NCI-H226 (cell line): ENCODE measurements at regions not wholly inside any gene's neighbourhood (a gene's known extent, or its start where the extent isn't known, plus 50 kb on each side); places are given as distances from the start of the nearest gene placed in this dataset.
"Not testable (repeated sequence)": the region's sequence is repeated elsewhere in the genome, so short reads cannot be mapped to it uniquely, and the experiment has no call there.

Source experiments
- DNase-seq: peaks from one replicate; pipeline ENCODE4 v3.0.0-alpha.2; 2015

DNA sequence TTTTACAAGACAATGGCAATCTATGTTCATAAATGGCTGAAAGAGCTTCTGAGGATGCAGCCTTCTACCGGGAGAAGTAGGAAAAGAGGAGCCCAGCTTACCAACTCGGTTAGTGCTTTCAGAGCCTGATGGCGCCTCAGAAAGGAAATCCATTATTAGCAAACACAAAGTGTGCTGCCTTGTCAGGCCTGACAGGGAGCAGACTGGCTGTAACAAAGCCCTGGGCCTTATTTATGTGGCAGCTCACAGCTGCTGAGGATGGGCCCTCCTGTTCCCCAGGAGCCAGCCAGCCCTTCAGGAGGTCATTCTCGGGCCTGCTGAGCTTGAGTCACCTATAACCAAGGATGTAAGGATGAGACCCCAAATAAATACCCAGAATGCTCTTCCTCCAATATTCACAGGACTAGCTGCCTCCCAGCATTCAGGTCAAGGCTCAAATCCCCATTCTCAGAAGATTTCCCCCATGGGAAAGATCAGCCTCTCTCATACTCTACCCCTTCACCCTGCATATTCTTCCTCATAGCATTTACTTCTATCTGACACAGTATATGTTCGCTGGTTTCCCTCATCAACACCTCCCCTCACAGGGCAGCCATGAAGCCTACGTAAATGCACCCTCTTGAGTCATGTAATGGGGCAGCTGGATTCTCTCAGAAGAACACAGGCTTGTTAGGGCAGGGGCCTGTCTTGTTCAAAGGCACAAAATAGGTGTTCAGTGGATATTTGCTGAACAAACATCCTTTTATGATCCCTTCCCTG lies 227.0 kb upstream of the RASGEF1B start:
- no peak for DNase-seq

- DNase-seq, result no peak
Observed at GRCh38 chr4:81694176-81694913, 222.6 kb upstream of the RASGEF1B start.

DNA sequence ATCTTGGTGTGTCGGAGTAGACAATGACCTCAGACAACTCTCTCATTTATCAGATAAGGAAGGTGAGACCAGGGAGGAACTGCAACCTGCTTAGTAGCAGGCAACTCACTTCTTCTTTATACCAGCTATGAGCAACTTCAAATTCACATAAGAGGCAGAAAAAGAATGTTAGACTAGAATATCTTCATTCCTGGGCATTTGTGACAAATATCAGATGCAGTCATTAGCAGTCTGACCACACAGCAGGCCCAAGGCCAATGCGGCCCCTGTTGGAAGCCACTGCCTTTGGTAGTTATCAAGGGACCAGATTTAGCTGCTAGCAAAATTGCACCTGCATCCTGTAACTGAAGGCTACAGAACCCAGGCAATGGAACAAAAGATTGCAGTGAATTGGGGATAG lies 219.2 kb upstream of the RASGEF1B start:
- no peak for DNase-seq

DNA sequence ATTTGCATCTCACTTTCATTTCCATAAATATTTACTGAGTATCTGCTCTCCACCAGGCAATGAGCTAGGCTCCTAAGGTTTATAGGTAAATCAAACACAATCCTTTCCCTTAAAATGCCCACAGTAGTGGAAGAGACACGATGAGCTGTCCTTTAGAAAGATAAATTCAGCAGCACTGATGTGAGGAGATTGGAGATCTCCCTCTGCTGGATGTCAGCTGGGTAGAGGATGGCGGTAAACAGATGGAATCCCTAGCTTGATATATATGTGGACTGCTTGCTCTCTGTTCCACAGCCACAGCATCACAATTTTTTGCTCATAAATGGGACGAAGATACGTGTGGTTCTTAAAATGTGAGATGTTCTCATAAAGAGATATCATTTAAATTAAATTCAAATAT lies 216.4 kb upstream of the RASGEF1B start:
- DNase-seq, result peak; percentile 3

DNA sequence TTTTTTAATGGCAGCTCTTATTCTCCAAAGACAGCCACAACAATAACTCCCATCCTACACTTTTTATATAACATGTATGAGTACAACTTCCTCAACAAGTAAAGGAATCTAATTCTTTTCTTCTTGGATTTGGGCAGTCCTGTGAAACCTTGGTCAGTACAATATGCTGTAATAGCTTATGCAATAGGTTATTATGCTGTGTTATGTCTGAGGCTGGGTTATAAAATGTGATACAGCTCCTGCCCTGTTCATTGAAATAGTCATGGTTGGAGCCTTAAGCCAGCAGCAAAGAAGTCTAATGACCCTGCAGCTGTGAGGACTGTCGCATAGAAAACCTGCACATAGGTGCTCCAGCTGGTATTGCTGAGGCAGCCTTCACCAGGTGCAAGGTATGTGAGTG lies 215.8 kb upstream of the RASGEF1B start:
- no peak for DNase-seq

DNA sequence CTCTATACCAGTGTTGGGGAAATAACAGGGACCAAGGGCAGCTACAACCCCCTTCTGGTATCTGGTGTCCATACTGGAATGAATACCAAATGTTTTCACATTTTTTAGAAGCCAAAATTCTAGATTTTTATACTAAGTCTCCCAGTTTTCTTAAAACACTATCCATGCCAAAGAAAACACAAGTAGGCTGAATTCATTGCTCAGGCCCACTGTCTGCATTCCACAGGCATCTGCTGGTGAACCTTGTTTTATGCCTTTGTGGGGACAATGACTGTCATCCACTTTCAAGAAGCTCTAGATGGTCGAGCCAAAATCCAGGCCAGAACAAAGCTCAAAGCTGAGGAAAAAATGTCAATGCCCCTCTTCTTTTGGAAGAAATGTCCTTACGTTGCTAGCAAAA lies 213.4 kb upstream of the RASGEF1B start:
- no peak for DNase-seq

DNA sequence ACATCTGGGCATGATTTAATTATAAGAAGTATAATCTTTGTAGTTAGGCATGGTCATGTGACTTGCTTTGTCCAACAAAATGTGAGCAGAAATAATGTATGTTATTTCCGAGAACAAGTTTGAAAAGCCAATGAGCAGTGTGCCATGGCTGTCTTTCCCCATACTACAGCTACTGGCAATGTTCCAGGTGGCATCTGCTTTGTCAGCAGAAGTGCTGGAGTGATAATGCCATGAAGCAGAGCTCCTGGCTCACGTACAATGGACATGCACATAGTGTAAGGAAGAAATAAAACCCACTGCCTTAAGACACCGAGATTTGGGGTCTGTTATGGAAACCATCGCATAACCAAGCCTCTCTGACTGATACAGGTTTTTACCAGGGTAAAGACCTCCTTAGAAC lies 212.6 kb upstream of the RASGEF1B start:
- DNase-seq, result no peak

GRCh38 chr4:81682492-81682891 lies 210.8 kb upstream of the RASGEF1B start:
- DNase-seq, result no peak

- DNase-seq, result no peak
Observed at GRCh38 chr4:81679315-81679714, 207.6 kb upstream of the RASGEF1B start.

DNA sequence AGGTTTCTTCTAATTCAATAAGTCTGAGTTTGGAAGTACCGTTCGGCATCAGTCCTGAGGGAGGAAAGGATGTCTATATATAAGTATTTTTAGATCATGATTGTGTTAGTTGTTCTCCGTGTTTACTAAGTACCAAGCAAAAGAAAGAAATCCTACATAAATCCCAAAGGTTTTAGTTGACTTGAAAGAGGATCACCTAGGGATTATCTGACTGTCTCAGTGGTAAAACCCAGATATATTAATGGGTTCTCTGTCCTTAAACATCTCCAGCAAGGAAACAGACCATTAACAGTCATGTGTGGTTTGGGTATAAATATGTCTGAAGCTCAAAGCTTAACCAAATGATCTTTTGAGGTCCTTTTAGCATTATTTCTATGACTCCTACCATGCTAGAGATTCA lies 207.1 kb upstream of the RASGEF1B start:
- no peak for DNase-seq

GRCh38 chr4:81676537-81676936 lies 204.8 kb upstream of the RASGEF1B start:
- DNase-seq, result no peak

DNA sequence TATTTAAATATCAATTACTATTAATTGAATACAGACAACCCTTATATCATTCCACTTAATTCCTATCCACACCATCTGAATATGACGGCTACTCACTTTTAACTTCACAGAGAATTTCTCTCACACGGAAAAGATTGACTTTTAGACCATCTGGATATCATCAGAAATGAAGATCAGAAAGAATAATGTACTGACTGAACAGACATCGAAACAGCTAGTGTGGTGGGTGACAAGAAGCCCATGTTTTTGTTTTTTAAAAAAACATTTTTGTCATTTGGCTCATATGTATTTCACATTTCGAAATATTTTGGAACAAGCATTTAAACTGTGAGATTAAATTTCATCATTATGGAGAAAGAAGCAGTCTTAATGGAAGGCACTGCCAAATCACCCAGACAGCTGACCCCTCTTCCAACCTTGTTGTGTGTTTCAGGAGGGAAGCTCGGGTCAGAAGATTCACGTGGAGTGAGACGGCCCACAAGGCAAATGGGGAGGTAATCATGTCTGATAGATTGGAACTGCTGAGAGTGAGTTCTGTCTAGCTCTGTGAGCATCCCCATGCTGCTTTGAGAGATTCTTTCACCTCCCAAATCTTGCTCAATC lies 204.2 kb upstream of the RASGEF1B start:
- DNase-seq, result no peak

DNA sequence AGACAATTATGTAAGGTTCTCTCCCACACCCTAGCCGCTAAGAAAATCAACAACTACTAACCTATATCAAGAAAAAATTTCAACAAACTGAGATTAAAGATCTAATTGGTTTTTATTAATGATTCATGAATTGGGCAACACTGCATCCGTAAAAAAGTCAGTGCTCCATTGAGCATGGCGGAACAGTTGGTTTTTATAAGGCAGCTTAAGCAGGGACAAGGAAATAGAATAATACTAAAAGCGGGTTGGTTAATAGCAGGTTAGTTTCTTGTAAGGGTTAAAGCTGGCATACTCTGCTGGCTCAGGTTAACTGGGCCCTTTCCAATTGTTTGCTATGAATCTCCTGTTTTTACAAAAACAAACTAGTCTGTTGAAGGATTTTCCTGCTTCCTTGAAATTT lies 202.3 kb upstream of the RASGEF1B start:
- DNase-seq, result no peak

DNA sequence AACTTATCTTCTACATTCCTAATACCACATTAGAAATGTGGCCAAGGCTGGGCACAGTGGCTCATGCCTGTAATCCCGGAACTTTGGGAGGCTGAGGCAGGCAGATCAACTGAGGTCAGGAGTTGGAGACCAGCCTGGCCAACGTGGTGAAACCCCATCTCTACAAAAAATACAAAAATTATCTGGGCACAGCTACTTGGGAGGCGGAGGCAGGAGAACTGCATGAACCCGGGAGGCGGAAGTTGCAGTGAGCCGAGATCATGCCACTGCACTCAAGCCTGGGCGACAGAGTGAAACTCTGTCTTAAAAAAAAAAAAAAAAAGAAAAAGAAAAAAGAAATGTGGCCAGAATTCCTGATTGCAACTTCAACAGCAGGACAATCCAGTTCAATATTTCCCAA lies 196.6 kb upstream of the RASGEF1B start:
- DNase-seq, result not testable (repeated sequence)

DNA sequence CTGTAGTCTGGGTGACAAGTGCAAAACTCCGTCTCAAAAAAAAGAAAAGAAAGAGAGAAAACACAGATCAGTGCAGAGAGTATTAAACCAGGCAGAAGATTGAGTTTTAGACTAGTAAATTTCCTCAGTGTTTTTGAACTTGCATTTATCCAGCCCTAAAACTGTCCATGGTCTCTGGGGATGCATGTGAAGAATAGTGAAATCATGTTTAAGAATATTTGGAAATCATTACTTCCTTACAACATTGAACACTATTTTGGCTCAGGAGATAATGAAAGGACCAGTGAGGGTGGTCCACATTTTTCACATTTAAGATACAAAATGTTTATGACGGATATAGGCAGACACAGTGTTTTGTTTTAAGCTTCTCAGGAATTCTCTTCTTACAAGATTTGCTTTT lies 195.8 kb upstream of the RASGEF1B start:
- DNase-seq, result no peak

DNA sequence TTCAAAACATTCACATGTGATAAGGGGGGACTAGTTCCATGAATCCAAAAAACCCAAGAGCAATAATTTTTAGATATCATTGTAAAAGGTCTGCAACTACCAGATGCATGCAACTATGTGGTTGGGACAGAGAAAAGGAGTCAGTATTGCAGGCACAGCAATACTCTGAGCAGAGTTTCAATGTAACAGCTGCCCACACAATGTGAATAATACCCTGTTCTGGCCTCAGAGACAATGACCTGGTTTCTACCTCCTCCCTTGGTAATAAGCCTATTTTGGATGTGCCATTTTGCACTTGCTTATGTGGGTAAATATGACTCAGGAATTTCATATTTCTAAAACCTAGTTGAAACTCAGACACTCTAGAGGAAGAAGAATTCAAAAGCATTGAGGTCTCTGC lies 194.8 kb upstream of the RASGEF1B start:
- DNase-seq, result no peak

DNA sequence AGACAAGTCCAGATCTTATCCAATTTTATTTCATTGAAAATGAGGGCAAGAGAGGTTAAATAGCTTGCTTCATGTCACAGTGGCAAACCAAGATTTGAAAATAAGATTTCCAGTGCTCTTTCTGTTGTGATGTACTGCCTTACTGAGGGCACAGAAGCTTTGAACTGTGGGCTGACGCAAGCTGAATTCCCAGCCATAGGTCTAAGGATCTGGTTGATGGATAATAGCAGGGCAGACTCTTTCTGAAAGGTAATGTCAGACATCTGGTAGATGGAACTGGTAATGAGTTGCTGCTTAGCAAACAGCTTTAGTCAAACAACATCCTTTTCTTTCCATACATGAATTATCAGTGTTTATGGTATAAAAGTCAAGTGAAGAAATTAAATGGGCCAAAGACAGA lies 193.9 kb upstream of the RASGEF1B start:
- DNase-seq, result no peak

- no peak for DNase-seq
Observed at GRCh38 chr4:81665045-81665444, 193.3 kb upstream of the RASGEF1B start.

DNA sequence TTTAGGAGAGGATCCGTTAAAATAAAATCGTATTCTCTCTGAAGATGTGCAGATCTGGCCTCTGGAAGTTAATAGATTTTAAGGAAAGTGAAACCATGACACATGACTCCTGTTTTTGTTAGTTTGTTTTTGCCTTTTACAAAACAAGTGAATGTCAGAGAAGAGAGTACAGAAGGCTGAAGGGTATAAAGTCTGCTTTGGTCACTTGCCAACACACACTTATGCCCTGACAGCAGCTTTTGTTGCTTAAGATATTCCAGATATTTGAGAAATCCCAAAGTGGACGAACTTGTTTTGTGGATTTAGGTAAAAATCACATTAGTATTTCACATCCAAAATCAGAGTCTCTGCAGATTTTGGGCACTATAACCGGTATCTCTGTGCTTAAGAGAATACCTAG lies 192.4 kb upstream of the RASGEF1B start:
- DNase-seq, result no peak

GRCh38 chr4:81663368-81663767 lies 191.7 kb upstream of the RASGEF1B start:
- DNase-seq, result no peak

DNA sequence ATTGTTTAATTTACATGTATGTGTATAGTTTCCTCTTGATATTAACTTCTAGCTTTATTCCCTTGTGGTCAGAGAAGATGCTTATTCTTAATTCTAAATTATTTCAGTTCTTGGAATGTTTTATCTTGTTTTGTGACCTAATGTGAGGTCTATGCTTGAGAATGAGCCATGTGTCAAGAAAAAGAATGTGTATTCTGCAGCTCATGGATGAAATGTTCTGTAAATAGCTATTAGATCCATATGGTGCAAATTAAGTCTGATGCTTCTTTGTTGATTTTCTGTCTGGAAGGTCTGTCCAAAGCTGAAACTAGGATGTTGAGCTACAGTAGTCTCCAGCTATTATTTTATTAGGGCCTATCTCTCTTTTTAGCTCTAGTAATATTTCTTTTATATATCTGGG lies 187.3 kb upstream of the RASGEF1B start:
- DNase-seq, result no peak

DNA sequence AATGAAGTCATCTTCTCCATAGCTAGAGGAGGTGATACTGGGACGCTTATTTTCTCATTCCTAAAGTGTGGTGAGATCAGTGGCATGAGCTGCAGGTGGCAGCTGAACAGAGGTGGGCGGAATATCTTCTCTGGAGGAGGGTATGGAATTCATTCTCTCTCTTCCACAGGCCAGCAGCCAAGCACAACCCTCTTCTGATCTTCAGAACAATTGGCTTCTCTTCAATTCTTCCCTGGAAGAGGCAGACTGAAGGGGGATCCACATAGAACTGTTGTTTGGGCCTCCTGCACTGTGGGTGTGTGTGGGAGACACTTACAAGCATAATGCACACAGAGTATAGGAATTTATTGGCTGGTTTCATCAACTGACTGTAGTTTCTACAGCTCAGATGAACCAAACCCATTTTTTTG lies 180.4 kb upstream of the RASGEF1B start:
- peak; percentile 92 for DNase-seq

GRCh38 chr4:81651243-81651899 lies 179.7 kb upstream of the RASGEF1B start:
- peak; percentile 96 for DNase-seq
